KOPT-K1 (cell line): ENCODE measurements at regions not wholly inside any gene's neighbourhood (a gene's known extent, or its start where the extent isn't known, plus 50 kb on each side); places are given as distances from the start of the nearest gene placed in this dataset.

ENCODE experiments used
- H3K27ac ChIP-seq: fragments of 200-600 bp; sonication (generic); 2 replicates; pipeline ENCODE4 v1.5.1; 2016; ENCODE audit warnings: antibody characterized with exemption, mild to moderate bottlenecking, low read depth, low read length; ENCODE audit not compliant: poor library complexity, severe bottlenecking
- H3K36me3 ChIP-seq: fragments of 200-600 bp; sonication (generic); 2 replicates; pipeline ENCODE4 v1.5.1; 2017; ENCODE audit warnings: antibody characterized with exemption, mild to moderate bottlenecking, low read length, moderate library complexity; ENCODE audit not compliant: insufficient read depth
- H3K9me3 ChIP-seq: fragments of 200-600 bp; sonication (generic); 2 replicates; pipeline ENCODE4 v1.5.1; 2017; ENCODE audit warnings: antibody characterized with exemption, low read length, mild to moderate bottlenecking; ENCODE audit not compliant: insufficient read depth, poor library complexity, severe bottlenecking

DNA sequence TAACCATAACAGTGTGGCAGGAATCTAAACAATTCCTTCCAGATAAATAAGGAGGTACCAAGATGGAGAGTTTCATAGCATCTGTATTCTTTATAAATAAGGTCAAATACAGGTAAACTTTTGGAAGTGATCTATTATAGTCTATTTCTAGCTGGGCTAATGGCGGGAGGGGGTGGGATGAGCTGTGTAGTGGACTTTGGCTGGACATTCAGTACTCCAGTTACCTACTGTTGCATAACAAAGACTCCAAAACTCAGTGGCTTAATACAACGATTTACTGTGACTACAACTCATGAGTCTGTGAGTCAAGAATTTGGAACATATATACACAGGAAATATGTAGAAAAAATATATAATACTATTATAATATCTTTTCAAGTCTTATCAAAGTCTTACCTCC is 496.1 kb downstream of the BCL11B start:
- Histone ChIP-seq H3K9me3 (no peaks in the 10 kb centered on the region), H3K36me3 (no peaks in the 10 kb centered on the region), H3K27ac (no peak overlapping the region)

DNA sequence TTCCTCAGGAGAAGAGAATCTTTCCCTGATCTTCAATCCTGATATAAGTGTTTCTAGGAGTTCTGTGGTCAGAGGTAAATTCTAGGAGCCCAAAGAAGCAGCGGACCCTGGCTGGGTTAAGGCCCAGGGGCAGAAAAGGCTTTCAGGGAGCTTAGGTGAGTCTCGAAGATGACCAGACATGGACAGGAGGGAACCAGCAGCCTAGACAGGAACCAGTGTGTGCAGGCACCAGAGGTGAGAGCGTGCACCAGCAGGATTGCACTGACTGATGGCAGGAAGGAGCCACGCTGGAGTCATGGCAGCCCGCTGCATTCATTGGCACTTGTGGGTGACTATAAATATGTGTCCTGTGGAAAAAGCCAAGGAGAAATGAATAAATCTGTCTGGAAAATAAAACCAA is 489.9 kb downstream of the BCL11B start:
- H3K27ac ChIP-seq, result no peak overlapping the region
- no peaks in the 10 kb centered on the region for H3K36me3 ChIP-seq
- H3K9me3 ChIP-seq, result no peaks in the 10 kb centered on the region

DNA sequence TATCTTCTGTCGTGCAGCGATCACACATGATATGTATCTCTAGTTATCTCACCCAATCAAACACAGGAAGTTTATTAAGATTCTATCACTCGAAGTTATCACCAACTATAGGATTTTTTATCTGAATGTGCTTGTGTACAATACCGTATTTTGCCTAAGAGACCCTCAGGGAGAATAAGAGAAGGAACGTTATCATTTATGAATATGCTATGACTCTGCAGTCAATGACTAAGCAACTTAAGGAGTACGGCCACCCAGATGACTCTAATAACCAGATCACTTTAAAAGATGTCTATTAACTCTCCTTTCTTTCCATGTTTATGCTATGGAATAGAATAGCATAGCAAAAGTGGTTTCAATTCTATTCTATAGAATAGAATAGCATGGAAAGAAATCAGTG is 486.4 kb downstream of the BCL11B start:
- Histone ChIP-seq H3K36me3 (no peaks in the 10 kb centered on the region), H3K9me3 (no peaks in the 10 kb centered on the region)

GRCh38 chr14:98786456-98786855 is 485.5 kb downstream of the BCL11B start:
- Histone ChIP-seq H3K36me3 (no peaks in the 10 kb centered on the region), H3K9me3 (no peaks in the 10 kb centered on the region), H3K27ac (no peak overlapping the region)

More for the DNA sequence above, 486.4 kb downstream of the BCL11B start:
- H3K27ac ChIP-seq, result no peak overlapping the region

DNA sequence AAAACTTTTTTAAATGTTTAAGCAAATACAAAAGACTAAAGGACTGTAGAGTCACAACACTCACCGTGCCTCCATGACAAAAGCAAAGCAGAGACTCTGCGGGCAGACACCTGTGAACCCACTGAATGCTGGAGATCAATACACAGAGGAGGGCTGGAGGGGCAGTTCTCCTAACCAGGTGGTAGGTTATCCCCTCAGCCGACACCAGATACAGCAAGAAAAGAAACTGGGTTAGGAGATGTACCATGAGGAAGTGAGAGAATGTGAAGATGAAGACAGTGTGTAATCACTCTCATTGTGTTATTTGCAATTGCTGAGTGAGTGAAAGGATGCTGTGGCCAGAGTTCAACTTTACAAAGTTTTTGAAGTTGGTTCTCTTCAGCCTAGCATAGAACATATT is 480.3 kb downstream of the BCL11B start:
- H3K27ac ChIP-seq, result no peak overlapping the region
- H3K36me3 ChIP-seq, result no peaks in the 10 kb centered on the region
- peaks cover 16% of the 10 kb centered on the region for H3K9me3 ChIP-seq

GRCh38 chr14:98792171-98792570 is 479.8 kb downstream of the BCL11B start:
- Histone ChIP-seq H3K9me3 (peaks cover 16% of the 10 kb centered on the region), H3K36me3 (no peaks in the 10 kb centered on the region), H3K27ac (no peak overlapping the region)

GRCh38 chr14:98798099-98798498 is 473.9 kb downstream of the BCL11B start:
- Histone ChIP-seq H3K9me3 (peaks cover 15% of the 10 kb centered on the region), H3K27ac (no peak overlapping the region), H3K36me3 (no peaks in the 10 kb centered on the region)

DNA sequence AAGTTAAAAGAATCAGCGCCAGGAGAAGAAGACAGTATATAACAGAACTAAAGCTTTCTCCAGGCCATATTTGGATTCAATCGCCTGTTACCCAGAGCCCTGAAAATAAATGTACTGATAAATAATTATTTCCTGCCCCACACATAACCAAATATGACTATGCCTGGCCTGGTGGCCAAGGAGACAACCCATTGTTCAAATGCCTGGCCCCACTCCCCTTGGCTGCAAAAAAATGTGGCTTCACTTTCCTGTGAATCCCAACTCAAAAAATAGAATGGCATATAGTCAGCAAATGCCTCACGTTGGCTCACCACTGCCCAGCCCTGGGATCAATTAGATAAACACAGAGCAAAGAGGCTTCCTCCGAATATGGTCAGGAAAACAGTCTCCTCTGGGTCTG is 472.1 kb downstream of the BCL11B start:
- Histone ChIP-seq H3K9me3 (no peaks in the 10 kb centered on the region), H3K27ac (no peak overlapping the region), H3K36me3 (no peaks in the 10 kb centered on the region)

GRCh38 chr14:98802044-98802443 is 470.0 kb downstream of the BCL11B start:
- Histone ChIP-seq H3K27ac (no peak overlapping the region), H3K9me3 (no peaks in the 10 kb centered on the region), H3K36me3 (no peaks in the 10 kb centered on the region)

DNA sequence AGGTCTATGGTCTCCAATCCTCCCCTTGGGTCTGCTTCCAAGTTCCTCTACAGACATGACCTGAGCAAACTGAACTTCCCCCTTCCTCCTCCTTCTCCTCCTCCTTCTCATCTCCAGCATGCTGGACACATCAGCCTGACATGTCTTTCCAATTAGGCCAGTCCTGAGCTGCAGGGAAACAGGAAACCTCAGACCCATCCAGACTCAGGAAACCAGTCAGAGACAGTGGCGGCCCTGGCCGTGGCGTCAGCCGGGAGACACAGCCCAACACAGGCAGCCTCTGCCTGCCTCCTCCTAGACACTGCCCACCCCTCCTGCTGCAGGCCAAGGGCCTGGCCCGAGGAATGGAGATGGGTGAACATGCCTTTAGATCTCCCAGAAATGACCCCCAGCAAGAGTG is 468.8 kb downstream of the BCL11B start:
- no peak overlapping the region for H3K27ac ChIP-seq
- H3K9me3 ChIP-seq, result no peaks in the 10 kb centered on the region
- H3K36me3 ChIP-seq, result no peaks in the 10 kb centered on the region

GRCh38 chr14:98808494-98809407 is 463.2 kb downstream of the BCL11B start:
- H3K27ac ChIP-seq, result no peak overlapping the region
- H3K9me3 ChIP-seq, result no peaks in the 10 kb centered on the region
- H3K36me3 ChIP-seq, result no peaks in the 10 kb centered on the region

GRCh38 chr14:98816195-98816594 is 455.8 kb downstream of the BCL11B start:
- Histone ChIP-seq H3K36me3 (no peaks in the 10 kb centered on the region), H3K9me3 (no peaks in the 10 kb centered on the region), H3K27ac (no peak overlapping the region)

- no peaks in the 10 kb centered on the region for H3K9me3 ChIP-seq
- H3K36me3 ChIP-seq, result no peaks in the 10 kb centered on the region
- H3K27ac ChIP-seq, result no peak overlapping the region
Observed at GRCh38 chr14:98816720-98817119, 455.3 kb downstream of the BCL11B start.

DNA sequence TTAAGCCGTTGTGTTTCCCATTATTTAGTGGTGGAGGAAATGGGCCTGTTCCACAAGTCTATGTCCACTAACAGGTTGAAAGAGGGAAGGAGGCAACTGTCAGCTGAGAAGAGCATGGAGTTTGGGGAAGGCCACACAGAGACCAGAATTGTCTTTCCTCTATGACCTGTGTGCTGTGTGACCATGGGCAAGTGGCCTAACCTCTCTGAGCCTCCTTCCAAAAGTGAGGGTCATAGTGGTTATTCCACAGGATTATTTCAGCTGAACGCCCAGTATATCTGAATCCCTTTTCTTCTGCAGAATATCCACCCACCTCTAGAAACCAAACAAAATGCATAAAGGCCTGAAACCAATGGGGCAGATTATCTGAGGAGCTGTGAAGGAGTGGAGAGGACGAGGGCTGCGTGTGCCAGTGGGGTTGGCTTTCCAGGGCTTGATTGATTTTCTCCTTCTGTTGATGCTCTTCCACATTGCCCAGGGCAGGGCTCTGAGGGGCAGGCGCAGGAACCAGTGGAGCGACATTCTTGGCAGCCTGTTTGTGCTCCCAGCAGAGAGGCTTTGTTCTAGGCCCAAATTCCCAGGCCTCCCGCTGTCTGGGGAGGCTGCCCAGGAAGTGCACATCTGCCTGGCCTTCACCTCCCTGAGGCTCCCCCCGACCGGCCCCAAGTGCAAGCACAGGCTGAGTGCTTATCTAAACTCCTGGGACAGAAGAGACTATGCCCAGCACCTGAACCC is 452.7 kb downstream of the BCL11B start:
- H3K27ac ChIP-seq, result no peak overlapping the region

DNA sequence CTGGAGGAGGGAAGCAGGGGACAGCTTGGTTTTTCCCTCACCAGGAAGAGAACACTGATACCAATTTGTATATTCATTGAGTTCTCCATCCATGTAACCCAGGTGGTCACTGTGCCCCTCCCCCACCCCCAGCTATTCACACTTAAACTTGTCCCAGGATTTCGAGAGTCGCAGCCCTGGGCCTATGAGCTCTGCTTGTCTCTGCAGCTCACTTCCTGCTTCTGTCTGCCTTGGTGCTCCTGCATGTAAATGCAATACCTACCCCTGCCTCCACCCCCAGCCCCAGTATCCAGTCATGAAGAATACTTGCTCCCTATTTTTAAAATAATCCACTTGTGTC is 452.2 kb downstream of the BCL11B start:
- no peaks in the 10 kb centered on the region for H3K9me3 ChIP-seq
- no peaks in the 10 kb centered on the region for H3K36me3 ChIP-seq
- H3K27ac ChIP-seq, result no peak overlapping the region

More for the DNA sequence above, 452.7 kb downstream of the BCL11B start:
- Histone ChIP-seq H3K9me3 (no peaks in the 10 kb centered on the region), H3K36me3 (no peaks in the 10 kb centered on the region)

- Histone ChIP-seq H3K9me3 (no peaks in the 10 kb centered on the region), H3K36me3 (no peaks in the 10 kb centered on the region), H3K27ac (no peak overlapping the region)
Observed at GRCh38 chr14:98822917-98823316, 449.1 kb downstream of the BCL11B start.
